GM12864 (cell line): ENCODE measurements at regions not wholly inside any gene's neighbourhood (a gene's known extent, or its start where the extent isn't known, plus 50 kb on each side); places are given as distances from the start of the nearest gene placed in this dataset.

Experiments
- DNase-seq: peaks from one replicate; pipeline ENCODE4 v3.0.0-alpha.2; 2011; ENCODE audit warnings: low read depth
- H3K4me3 ChIP-seq: 2 replicates; pipeline ENCODE4 v1.5.1; 2011; ENCODE audit warnings: mild to moderate bottlenecking, low read depth, low read length, control low read depth
- CTCF ChIP-seq: IDR thresholded peaks from 2 replicates; pipeline ENCODE4 v1.5.1; 2011; ENCODE audit warnings: low read depth, mild to moderate bottlenecking, moderate library complexity, low read length, control low read depth, inconsistent platforms; ENCODE audit errors: missing control alignments

DNA sequence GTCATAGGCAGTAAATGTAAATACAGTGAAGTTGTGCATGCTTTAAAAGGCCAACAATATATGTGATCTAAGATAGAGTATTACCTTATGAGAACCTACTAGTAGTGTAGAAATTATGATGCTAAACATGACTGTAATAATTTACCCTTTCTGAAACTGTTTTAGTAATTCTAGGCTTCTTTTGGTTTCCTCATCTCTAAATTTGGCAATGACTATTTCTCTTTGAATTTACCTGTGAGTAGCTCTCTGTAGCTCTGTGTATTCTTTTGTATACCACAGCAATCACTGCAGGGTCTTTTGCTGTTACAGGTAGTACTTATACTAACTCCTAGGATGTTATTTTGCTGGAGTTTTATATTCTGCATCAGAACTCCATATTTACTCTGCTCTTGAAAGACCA, 169.6 kb downstream of the KDM5D start:
- no peak for DNase-seq
- TF ChIP-seq CTCF: no peak
- H3K4me3 ChIP-seq: no peak overlapping the region

- no peak for DNase-seq
- no peak for TF ChIP-seq CTCF
- H3K4me3 ChIP-seq: no peak overlapping the region
These were observed 170.9 kb downstream of the KDM5D start for GRCh38 chrY:19573646-19574045.

GRCh38 chrY:19570999-19571398, 173.5 kb downstream of the KDM5D start:
- H3K4me3 ChIP-seq: peak overlapping the region; percentile 23
- no peak for TF ChIP-seq CTCF

DNA sequence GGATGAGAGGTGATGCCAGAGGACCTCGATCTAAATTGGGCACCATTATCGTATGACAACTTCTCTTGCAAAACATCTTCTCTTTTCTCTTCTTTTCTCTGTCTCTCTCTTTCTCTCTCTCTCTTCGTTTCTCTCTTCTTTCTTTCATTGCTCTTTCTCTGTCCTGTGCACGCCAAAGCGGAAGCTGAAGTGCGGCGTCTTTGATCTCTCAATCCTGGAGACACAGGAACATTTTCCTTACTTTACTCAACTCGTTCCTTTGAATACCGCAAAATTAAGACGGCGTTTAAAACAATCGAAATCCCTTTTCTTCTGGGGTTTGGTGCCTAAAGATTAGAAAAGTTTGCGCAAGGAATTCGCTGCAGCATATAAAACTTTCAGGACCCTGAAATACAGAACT, 176.6 kb downstream of the KDM5D start:
- H3K4me3 ChIP-seq: peak overlapping the region; percentile 58
- no peak for DNase-seq
- no peak for TF ChIP-seq CTCF

More at GRCh38 chrY:19570999-19571398, 173.5 kb downstream of the KDM5D start:
- DNase-seq: peak; percentile 75

DNA sequence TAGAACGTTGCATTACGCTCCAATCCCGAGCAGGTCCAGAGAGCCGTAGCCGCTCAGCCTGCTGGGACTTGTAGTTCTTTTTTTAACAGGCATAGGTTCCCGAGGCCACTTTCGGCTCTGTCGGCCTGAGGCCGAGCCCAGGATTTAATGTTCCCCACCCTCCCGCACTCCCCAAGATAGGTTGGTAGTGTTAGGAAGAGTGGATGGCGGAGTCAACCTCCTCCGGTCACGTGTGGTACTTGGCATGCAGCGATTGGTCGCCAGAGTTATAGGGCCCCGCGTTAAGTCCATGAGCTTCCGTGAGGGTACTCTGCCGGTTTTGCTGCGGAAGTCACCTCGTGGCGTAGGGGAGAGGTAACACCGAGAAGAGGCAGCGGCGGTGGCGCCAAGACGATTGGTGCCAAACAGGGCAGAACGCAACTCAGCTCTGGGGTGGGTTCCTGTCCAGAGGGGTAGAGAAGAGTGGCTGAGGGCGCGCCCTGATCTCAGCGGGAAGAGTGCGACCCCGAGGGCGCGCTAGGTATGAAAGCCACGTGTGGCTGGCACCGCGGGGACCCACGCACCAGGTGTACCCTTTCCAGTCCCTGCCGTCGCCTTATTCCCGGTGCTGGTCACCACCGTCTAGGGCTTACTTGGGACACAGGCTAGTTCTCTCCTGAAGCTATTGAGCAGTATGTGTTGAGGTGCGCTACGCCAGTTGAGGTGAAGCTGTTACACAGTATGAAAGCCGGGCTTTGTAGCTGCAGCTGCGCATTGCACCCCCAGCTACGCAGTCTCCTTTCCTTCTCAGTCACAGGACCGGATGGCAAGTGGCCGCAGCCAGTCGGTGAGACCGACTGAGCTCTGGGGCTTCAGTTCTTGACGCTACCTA, 177.2 kb downstream of the KDM5D start:
- peak; percentile 92 for DNase-seq
- TF ChIP-seq CTCF: no peak
- peak overlapping the region; percentile 58 for H3K4me3 ChIP-seq

- TF ChIP-seq CTCF: no peak
- no peak overlapping the region for H3K4me3 ChIP-seq
- no peak for DNase-seq
These were observed 185.4 kb downstream of the KDM5D start for GRCh38 chrY:19559161-19559560.

- no peak overlapping the region for H3K4me3 ChIP-seq
- DNase-seq: no peak
- TF ChIP-seq CTCF: no peak
These were observed 194.7 kb downstream of the KDM5D start for GRCh38 chrY:19549671-19550466.
